Endothelial cell of umbilical vein (primary cell): ENCODE measurements at regions not wholly inside any gene's neighbourhood (a gene's known extent, or its start where the extent isn't known, plus 50 kb on each side); places are given as distances from the start of the nearest gene placed in this dataset.

Experiments
- BruUV-seq: library from RNA; stranded (reverse); fragments of 400-500 nt; replicated peaks from 2 replicates; lab custom pipeline; 2021; lab: Mats Ljungman, UMichigan
- CTCF ChIA-PET: fragments of 300-600, 350-600 bp; sonication (Branson Sonifier 250); formaldehyde crosslinking; loops from one replicate; lab custom pipeline; 2021; ENCODE audit warnings: antibody characterized with exemption, inconsistent platforms; lab: Charles Lee
- POLR2A ChIA-PET: fragments of 300-600, 350-600 bp; sonication (Branson Sonifier 250); formaldehyde crosslinking; loops from one replicate; lab custom pipeline; 2021; ENCODE audit warnings: antibody characterized with exemption, inconsistent platforms; lab: Charles Lee
- DNase-seq: peaks from one replicate; pipeline ENCODE4 v3.0.0-alpha.2; 2011; ENCODE audit warnings: low read depth, low spot score
- FAIRE-seq: peaks from 2 replicates; lab custom pipeline; 2011; peaks lifted over from hg19 to GRCh38; lab: Jason Lieb, UNC
- H2AFZ ChIP-seq: 2 replicates; pipeline ENCODE4 v1.6.0; 2012; ENCODE audit warnings: low read depth, low read length, control low read depth, inconsistent platforms
- H3K27ac ChIP-seq: 2 replicates; pipeline ENCODE4 v1.5.1; 2011; ENCODE audit warnings: low read depth, mild to moderate bottlenecking, control low read depth, low read length, moderate library complexity; ENCODE audit not compliant: insufficient read depth
- H3K27me3 ChIP-seq, 2 experiments: 2 replicates each; pipeline versions ENCODE4 v1.6.0 to v1.6.1; 2011; ENCODE audit warnings: low read length in 2 of 2, mixed read lengths in 1 of 2; ENCODE audit not compliant: control insufficient read depth in 2 of 2, insufficient read depth in 2 of 2
- H3K36me3 ChIP-seq, 2 experiments: 2 replicates in 1 of 2; 3 replicates in 1 of 2; pipeline ENCODE4 v1.5.1; 2011; ENCODE audit warnings: low read length in 2 of 2, mild to moderate bottlenecking in 1 of 2, moderate library complexity in 1 of 2; ENCODE audit not compliant: control insufficient read depth in 2 of 2, insufficient read depth in 2 of 2; ENCODE audit errors: extremely low read depth in 1 of 2
- H3K4me1 ChIP-seq: 3 replicates; pipeline ENCODE4 v1.5.1; 2011; ENCODE audit warnings: mild to moderate bottlenecking, low read length; ENCODE audit not compliant: control insufficient read depth, insufficient read depth; ENCODE audit errors: extremely low read depth
- H3K4me2 ChIP-seq: 2 replicates; pipeline ENCODE4 v1.6.1; 2011; ENCODE audit warnings: low read length, control low read depth, mixed read lengths; ENCODE audit not compliant: insufficient read depth
- H3K4me3 ChIP-seq, 3 experiments: fragments of 200-600 bp in 1 of 3; sonication (generic), shearing (Covaris generic) in 1 of 3; replicated peaks in 1 of 3; 2 replicates each; pipeline ENCODE4 v1.5.1; 2011 to 2016; ENCODE audit warnings: control low read depth in 3 of 3, low read length in 3 of 3, mild to moderate bottlenecking in 2 of 3, inconsistent platforms in 1 of 3, low read depth in 1 of 3, moderate library complexity in 1 of 3; ENCODE audit not compliant: insufficient read depth in 1 of 3
- H3K79me2 ChIP-seq: 2 replicates; pipeline ENCODE4 v1.6.0; 2012; ENCODE audit warnings: low read length, inconsistent platforms; ENCODE audit not compliant: control insufficient read depth, insufficient read depth
- H3K9ac ChIP-seq: replicated peaks from 2 replicates; pipeline ENCODE3; 2011; ENCODE audit warnings: low read length, control low read depth; ENCODE audit not compliant: insufficient read depth; ENCODE audit errors: extremely low read depth
- H3K9me1 ChIP-seq: replicated peaks from 3 replicates; pipeline ENCODE4 v1.6.0; 2011; ENCODE audit warnings: mild to moderate bottlenecking, low read length; ENCODE audit not compliant: control insufficient read depth, insufficient read depth; ENCODE audit errors: extremely low read depth
- H3K9me3 ChIP-seq: replicated peaks from 2 replicates; pipeline ENCODE4 v1.5.1; 2012; ENCODE audit warnings: low read length, inconsistent platforms; ENCODE audit not compliant: control insufficient read depth, insufficient read depth
- H4K20me1 ChIP-seq: replicated peaks from 2 replicates; pipeline ENCODE3; 2011; ENCODE audit warnings: mild to moderate bottlenecking, low read length; ENCODE audit not compliant: control insufficient read depth, insufficient read depth; ENCODE audit errors: extremely low read depth
- EZH2 ChIP-seq: IDR thresholded peaks from 2 replicates; pipeline ENCODE4 v1.6.1; 2012; ENCODE audit warnings: borderline replicate concordance, low read depth, mild to moderate bottlenecking, moderate library complexity, low read length, inconsistent platforms; ENCODE audit not compliant: severe bottlenecking
- FOS ChIP-seq: IDR thresholded peaks from 2 replicates; pipeline ENCODE4 v1.6.1; 2011; ENCODE audit warnings: mild to moderate bottlenecking, low read length, moderate library complexity, borderline replicate concordance; ENCODE audit not compliant: insufficient read depth
- GATA2 ChIP-seq: IDR thresholded peaks from 2 replicates; pipeline ENCODE4 v1.7.0; 2011; ENCODE audit warnings: low read depth, mild to moderate bottlenecking, moderate library complexity, mixed read lengths, low read length; ENCODE audit not compliant: insufficient read length, insufficient read depth
- JUN ChIP-seq: IDR thresholded peaks from 2 replicates; pipeline ENCODE4 v1.6.1; 2011; ENCODE audit warnings: borderline replicate concordance, low read depth; ENCODE audit not compliant: insufficient read length, insufficient read depth
- MYC ChIP-seq: IDR thresholded peaks from one replicate; pipeline ENCODE4 v1.6.1; 2011; ENCODE audit warnings: mild to moderate bottlenecking, low read depth, low read length
- POLR2A ChIP-seq: IDR thresholded peaks from 2 replicates; pipeline ENCODE4 v1.6.1; 2012; ENCODE audit warnings: low read depth, mild to moderate bottlenecking, control low read depth, low read length
- POLR2AphosphoS5 ChIP-seq: IDR thresholded peaks from 2 replicates; pipeline ENCODE4 v1.6.1; 2012; ENCODE audit warnings: low read depth, mild to moderate bottlenecking, control low read depth, low read length, moderate library complexity; ENCODE audit not compliant: insufficient read depth
- dilution Hi-C: fragments of 300-500 bp; cut with MboI; formaldehyde crosslinking; loops from one replicate; pipeline ENCODE4 v1.15.0; 2019; ENCODE audit warnings: low sequenced_read_pairs; ENCODE audit not compliant: extremely low pct_ligation_motif_present
- intact Hi-C: fragments of 100-400 bp; cut with micrococcal nuclease; formaldehyde crosslinking; loops from one replicate; pipeline ENCODE4 v1.10.0; 2022
- TF ChIP-seq, protein P1 (sequence below): IDR thresholded peaks from 2 replicates; pipeline ENCODE4 v1.6.1; 2011; ENCODE audit not compliant: insufficient read depth, insufficient read length
- TF ChIP-seq, protein P2 (sequence below), 2 donors: IDR thresholded peaks; 1 replicate in 1 of 2; 2 replicates in 1 of 2; pipeline ENCODE4 v1.5.1; 2011; ENCODE audit warnings: low read length in 2 of 2, mild to moderate bottlenecking in 2 of 2, moderate library complexity in 2 of 2, control low read depth in 1 of 2, inconsistent platforms in 1 of 2, low read depth in 1 of 2; ENCODE audit not compliant: insufficient read depth in 1 of 2; ENCODE audit errors: extremely low read depth in 1 of 2

DNA sequence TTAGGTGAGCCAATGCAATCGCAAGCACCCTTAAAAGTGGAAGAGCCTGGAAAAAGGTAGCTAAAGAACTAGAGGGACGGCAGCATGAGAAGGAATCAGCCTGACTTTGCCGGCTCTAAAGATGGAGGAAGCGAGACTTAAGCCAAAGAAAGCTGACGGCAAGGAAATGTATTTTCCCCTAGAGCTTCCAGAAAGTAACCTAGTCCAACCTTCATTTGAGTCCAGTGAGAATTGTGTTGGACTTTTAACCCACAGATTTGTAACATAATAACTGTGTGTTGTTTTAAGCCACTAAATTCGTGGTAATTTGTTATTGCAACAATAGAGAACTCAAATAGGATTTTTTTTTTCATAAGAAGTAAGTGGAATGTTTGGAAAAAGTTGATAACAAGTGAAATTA is 212.7 kb upstream of the C1QTNF7 start:
- H3K4me2 ChIP-seq, result no peak overlapping the region
- dilution Hi-C loops (no loop called here), intact Hi-C loops (no loop called here)
- H3K9ac ChIP-seq, result no peak overlapping the region
- FAIRE-seq, result no peak
- DNase-seq, result no peak
- no peaks in the 10 kb centered on the region for H3K9me1 ChIP-seq
- BruUV-seq, result no TSS peak
- H3K36me3 ChIP-seq, result no peaks in the 10 kb centered on the region
- H3K9me3 ChIP-seq, result no peaks in the 10 kb centered on the region
- ChIA-PET CTCF (no interaction called here), POLR2A (no interaction called here)
- no peak overlapping the region for H3K4me3 ChIP-seq
- no peak overlapping the region for H2AFZ ChIP-seq
- no peaks in the 10 kb centered on the region for H3K27me3 ChIP-seq
- TF ChIP-seq GATA2 (no peak), JUN (no peak), POLR2A (no peak), EZH2 (no peak), MYC (no peak), FOS (no peak), POLR2AphosphoS5 (no peak)
- TF ChIP-seq, protein P1, sequence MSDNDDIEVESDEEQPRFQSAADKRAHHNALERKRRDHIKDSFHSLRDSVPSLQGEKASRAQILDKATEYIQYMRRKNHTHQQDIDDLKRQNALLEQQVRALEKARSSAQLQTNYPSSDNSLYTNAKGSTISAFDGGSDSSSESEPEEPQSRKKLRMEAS, result no peak
- TF ChIP-seq, protein P2, sequence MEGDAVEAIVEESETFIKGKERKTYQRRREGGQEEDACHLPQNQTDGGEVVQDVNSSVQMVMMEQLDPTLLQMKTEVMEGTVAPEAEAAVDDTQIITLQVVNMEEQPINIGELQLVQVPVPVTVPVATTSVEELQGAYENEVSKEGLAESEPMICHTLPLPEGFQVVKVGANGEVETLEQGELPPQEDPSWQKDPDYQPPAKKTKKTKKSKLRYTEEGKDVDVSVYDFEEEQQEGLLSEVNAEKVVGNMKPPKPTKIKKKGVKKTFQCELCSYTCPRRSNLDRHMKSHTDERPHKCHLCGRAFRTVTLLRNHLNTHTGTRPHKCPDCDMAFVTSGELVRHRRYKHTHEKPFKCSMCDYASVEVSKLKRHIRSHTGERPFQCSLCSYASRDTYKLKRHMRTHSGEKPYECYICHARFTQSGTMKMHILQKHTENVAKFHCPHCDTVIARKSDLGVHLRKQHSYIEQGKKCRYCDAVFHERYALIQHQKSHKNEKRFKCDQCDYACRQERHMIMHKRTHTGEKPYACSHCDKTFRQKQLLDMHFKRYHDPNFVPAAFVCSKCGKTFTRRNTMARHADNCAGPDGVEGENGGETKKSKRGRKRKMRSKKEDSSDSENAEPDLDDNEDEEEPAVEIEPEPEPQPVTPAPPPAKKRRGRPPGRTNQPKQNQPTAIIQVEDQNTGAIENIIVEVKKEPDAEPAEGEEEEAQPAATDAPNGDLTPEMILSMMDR (IDR thresholded peaks at IDR 0.05; ENCODE audit: extremely low read depth in 1 of 2, insufficient read depth in 1 of 2, low read depth in 1 of 2, low read length in 2 of 2), result no peak
- H3K27ac ChIP-seq, result no peak overlapping the region
- H3K4me1 ChIP-seq, result no peaks in the 10 kb centered on the region
- H3K79me2 ChIP-seq, result no peaks in the 10 kb centered on the region
- H4K20me1 ChIP-seq, result no peaks in the 10 kb centered on the region
